KBM-7 (cell line): ENCODE measurements at regions not wholly inside any gene's neighbourhood (a gene's known extent, or its start where the extent isn't known, plus 50 kb on each side); places are given as distances from the start of the nearest gene placed in this dataset.
"Not testable (repeated sequence)": the region's sequence is repeated elsewhere in the genome, so short reads cannot be mapped to it uniquely, and the experiment has no call there.

Source experiments
- DNase-seq: peaks from one replicate; pipeline ENCODE4 v3.0.0-alpha.2; 2015
- in situ Hi-C: fragments of 300-500 bp; cut with MboI; formaldehyde crosslinking; loops from 2 replicates; pipeline ENCODE4 v1.14.3; 2020; ENCODE audit warnings: low sequenced_read_pairs, low pct_unique_long_range_greater_than_20kb, mixed read lengths

- in situ Hi-C loops = no loop called here
- no peak for DNase-seq
Measured at GRCh38 chr21:16088056-16088455, 358.3 kb downstream of the USP25 start.

GRCh38 chr21:16095005-16095404 lies 365.2 kb downstream of the USP25 start:
- DNase-seq = no peak
- in situ Hi-C loops = no loop called here

- in situ Hi-C loops = no loop called here
- no peak for DNase-seq
Measured at GRCh38 chr21:16096988-16097387, 367.2 kb downstream of the USP25 start.

- in situ Hi-C loops = no loop called here
Measured at GRCh38 chr21:16102113-16102512, 372.3 kb downstream of the USP25 start.

GRCh38 chr21:16108561-16109075 lies 378.8 kb downstream of the USP25 start:
- DNase-seq = no peak
- in situ Hi-C loops = no loop called here

More at GRCh38 chr21:16102113-16102512, 372.3 kb downstream of the USP25 start:
- no peak for DNase-seq

GRCh38 chr21:16113052-16113715 lies 383.4 kb downstream of the USP25 start:
- in situ Hi-C loops = no loop called here
- no peak for DNase-seq

- no peak for DNase-seq
- in situ Hi-C loops = no loop called here
Measured at GRCh38 chr21:16115461-16115860, 385.7 kb downstream of the USP25 start.

GRCh38 chr21:16116069-16116468 lies 386.3 kb downstream of the USP25 start:
- in situ Hi-C loops = no loop called here

GRCh38 chr21:16116798-16117197 lies 387.0 kb downstream of the USP25 start:
- DNase-seq = no peak
- in situ Hi-C loops = no loop called here

More at GRCh38 chr21:16116069-16116468, 386.3 kb downstream of the USP25 start:
- DNase-seq = no peak

GRCh38 chr21:16117331-16117730 lies 387.5 kb downstream of the USP25 start:
- no peak for DNase-seq
- in situ Hi-C loops = no loop called here

GRCh38 chr21:16117851-16118590 lies 388.2 kb downstream of the USP25 start:
- in situ Hi-C loops = no loop called here
- no peak for DNase-seq

GRCh38 chr21:16124378-16125138 lies 394.8 kb downstream of the USP25 start:
- in situ Hi-C loops = no loop called here
- DNase-seq = no peak

- in situ Hi-C loops = no loop called here
Measured at GRCh38 chr21:16125274-16125673, 395.5 kb downstream of the USP25 start.

GRCh38 chr21:16132453-16132852 lies 402.7 kb downstream of the USP25 start:
- DNase-seq, in situ Hi-C loops: not testable (repeated sequence)

More at GRCh38 chr21:16125274-16125673, 395.5 kb downstream of the USP25 start:
- no peak for DNase-seq

- in situ Hi-C loops = no loop called here
- DNase-seq = no peak
Measured at GRCh38 chr21:16133248-16133647, 403.5 kb downstream of the USP25 start.

- no peak for DNase-seq
- in situ Hi-C loops = no loop called here
Measured at GRCh38 chr21:16134134-16134533, 404.4 kb downstream of the USP25 start.

GRCh38 chr21:16137106-16137505 lies 407.3 kb downstream of the USP25 start:
- no peak for DNase-seq
- in situ Hi-C loops = no loop called here

GRCh38 chr21:16145052-16145451 lies 415.3 kb downstream of the USP25 start:
- DNase-seq = no peak
- in situ Hi-C loops = no loop called here

GRCh38 chr21:16145479-16145878 lies 415.7 kb downstream of the USP25 start:
- DNase-seq = no peak
- in situ Hi-C loops = no loop called here

GRCh38 chr21:16154321-16154720 lies 424.5 kb downstream of the USP25 start:
- in situ Hi-C loops = no loop called here
- DNase-seq = no peak
